ENCODE measurements at regions not wholly inside any gene's neighbourhood (a gene's known extent, or its start where the extent isn't known, plus 50 kb on each side); places are given as distances from the start of the nearest gene placed in this dataset.
A peak's percentile ranks its signal among the peaks of the same experiment; 100 is the strongest.

DNA sequence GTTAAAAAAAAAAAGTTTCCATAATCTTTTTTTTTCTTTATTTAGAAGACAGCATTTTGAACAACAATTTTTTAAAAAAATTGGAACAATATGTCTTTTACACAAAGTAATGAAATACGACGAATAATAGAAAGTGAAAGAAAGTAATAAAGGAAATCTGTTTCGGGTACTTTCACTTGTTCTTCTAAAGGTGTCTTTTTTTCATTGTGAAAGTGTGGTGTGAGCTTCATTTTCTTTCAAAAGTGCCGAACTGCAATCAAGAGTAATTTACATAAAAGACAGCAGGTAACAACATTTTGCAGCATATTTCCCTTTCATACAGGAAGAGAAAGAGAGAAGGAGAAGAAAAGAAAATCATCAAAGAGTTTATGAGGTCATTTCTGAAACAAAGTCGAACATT lies 159.7 kb upstream of the CDH12 start:
- no TSS peak for BruUV-seq (replicated peaks)
- POLR2A ChIA-PET (ENCODE audit: low non-redundant PET), result no interaction called here
- intact Hi-C loops (cut with micrococcal nuclease; ENCODE audit: unreplicated experiment), result no loop called here
- Histone ChIP-seq H3K4me1 (ENCODE audit: insufficient read depth, low read length, poor library complexity, severe bottlenecking) (no peaks in the 10 kb centered on the region), H3K4me3 (ENCODE audit: low read depth, low read length, poor library complexity, severe bottlenecking) (peak overlapping the region; percentile 42), H3K27me3 (replicated peaks; ENCODE audit: insufficient read depth, low read depth, low read length, poor library complexity) (no peaks in the 10 kb centered on the region), H3K36me3 (ENCODE audit: insufficient read depth, low read length, poor library complexity, severe bottlenecking) (no peaks in the 10 kb centered on the region), H3K27ac (ENCODE audit: low read depth, low read length, poor library complexity, severe bottlenecking) (no peak overlapping the region), H3K9me3 (ENCODE audit: low read depth, low read length, poor library complexity, severe bottlenecking) (no peaks in the 10 kb centered on the region)
- CTCF ChIA-PET, result no interaction called here
- TF ChIP-seq, protein P1, sequence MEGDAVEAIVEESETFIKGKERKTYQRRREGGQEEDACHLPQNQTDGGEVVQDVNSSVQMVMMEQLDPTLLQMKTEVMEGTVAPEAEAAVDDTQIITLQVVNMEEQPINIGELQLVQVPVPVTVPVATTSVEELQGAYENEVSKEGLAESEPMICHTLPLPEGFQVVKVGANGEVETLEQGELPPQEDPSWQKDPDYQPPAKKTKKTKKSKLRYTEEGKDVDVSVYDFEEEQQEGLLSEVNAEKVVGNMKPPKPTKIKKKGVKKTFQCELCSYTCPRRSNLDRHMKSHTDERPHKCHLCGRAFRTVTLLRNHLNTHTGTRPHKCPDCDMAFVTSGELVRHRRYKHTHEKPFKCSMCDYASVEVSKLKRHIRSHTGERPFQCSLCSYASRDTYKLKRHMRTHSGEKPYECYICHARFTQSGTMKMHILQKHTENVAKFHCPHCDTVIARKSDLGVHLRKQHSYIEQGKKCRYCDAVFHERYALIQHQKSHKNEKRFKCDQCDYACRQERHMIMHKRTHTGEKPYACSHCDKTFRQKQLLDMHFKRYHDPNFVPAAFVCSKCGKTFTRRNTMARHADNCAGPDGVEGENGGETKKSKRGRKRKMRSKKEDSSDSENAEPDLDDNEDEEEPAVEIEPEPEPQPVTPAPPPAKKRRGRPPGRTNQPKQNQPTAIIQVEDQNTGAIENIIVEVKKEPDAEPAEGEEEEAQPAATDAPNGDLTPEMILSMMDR (conservative IDR thresholded peaks at IDR 0.05; ENCODE audit: low read depth, low read length), result no peak
- no peak for TF ChIP-seq EZH2 (IDR thresholded peaks at IDR 0.05; ENCODE audit: borderline replicate concordance, low read depth, low read length, poor library complexity, severe bottlenecking)
- no peak for DNase-seq (ENCODE audit: low spot score)

DNA sequence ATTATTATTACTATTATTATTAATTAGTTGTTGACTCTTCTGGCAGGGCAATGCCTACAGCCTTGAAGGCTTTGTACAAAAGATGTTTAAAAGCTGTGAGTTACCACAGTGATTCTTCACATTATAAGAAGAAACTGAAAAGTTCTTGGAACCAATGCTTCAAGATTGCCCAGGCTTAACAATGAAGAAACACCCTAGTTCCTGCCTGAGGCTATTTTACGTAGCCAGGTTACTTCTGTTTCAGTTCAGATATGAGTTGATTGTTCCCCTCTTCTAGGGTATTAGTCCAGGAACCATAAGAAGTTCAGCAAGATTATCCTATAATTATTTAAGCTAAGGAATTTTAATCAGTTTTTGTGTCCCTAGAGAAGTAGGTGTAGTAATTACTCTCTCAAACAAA lies 154.6 kb upstream of the CDH12 start:
- Histone ChIP-seq H3K9me3 (ENCODE audit: low read depth, low read length, poor library complexity, severe bottlenecking) (no peaks in the 10 kb centered on the region), H3K4me1 (ENCODE audit: insufficient read depth, low read length, poor library complexity, severe bottlenecking) (no peaks in the 10 kb centered on the region), H3K27me3 (replicated peaks; ENCODE audit: insufficient read depth, low read depth, low read length, poor library complexity) (no peaks in the 10 kb centered on the region), H3K27ac (ENCODE audit: low read depth, low read length, poor library complexity, severe bottlenecking) (no peak overlapping the region), H3K4me3 (ENCODE audit: low read depth, low read length, poor library complexity, severe bottlenecking) (no peak overlapping the region), H3K36me3 (ENCODE audit: insufficient read depth, low read length, poor library complexity, severe bottlenecking) (no peaks in the 10 kb centered on the region)
- intact Hi-C loops (cut with micrococcal nuclease; ENCODE audit: unreplicated experiment), result no loop called here
- TF ChIP-seq EZH2 (IDR thresholded peaks at IDR 0.05; ENCODE audit: borderline replicate concordance, low read depth, low read length, poor library complexity, severe bottlenecking), result no peak
- TF ChIP-seq, protein P1 (conservative IDR thresholded peaks at IDR 0.05; ENCODE audit: low read depth, low read length), result no peak
- ChIA-PET CTCF (no interaction called here), POLR2A (ENCODE audit: low non-redundant PET) (no interaction called here)
- DNase-seq (ENCODE audit: low spot score), result no peak
- no TSS peak for BruUV-seq (replicated peaks)

DNA sequence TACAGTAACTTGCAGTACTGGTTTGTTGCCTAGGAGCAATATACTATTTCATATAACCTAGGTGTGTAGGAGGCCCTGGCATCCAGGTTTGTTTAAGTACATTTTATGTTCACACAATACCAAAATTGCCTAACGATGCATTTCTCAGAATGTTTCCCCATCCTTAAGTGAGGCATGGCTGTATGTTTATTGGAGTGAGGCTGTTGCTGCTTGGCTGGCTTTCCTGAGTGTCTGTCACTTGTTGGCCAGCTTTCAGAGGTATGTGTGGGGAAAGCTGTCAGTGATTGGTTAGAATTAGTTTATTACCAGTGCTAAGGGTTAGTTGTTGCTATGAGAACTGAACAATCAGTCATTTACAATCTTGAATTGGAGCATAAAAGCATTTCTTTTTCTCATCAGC lies 154.1 kb upstream of the CDH12 start:
- no peaks in the 10 kb centered on the region for H3K4me1 ChIP-seq (ENCODE audit: insufficient read depth, low read length, poor library complexity, severe bottlenecking)
- H3K36me3 ChIP-seq (ENCODE audit: insufficient read depth, low read length, poor library complexity, severe bottlenecking), result no peaks in the 10 kb centered on the region
- no peak overlapping the region for H3K4me3 ChIP-seq (ENCODE audit: low read depth, low read length, poor library complexity, severe bottlenecking)
- no peak for DNase-seq (ENCODE audit: low spot score)
- no peaks in the 10 kb centered on the region for H3K9me3 ChIP-seq (ENCODE audit: low read depth, low read length, poor library complexity, severe bottlenecking)
- no TSS peak for BruUV-seq (replicated peaks)
- CTCF ChIA-PET, result no interaction called here
- intact Hi-C loops (cut with micrococcal nuclease; ENCODE audit: unreplicated experiment), result no loop called here
- no peak overlapping the region for H3K27ac ChIP-seq (ENCODE audit: low read depth, low read length, poor library complexity, severe bottlenecking)
- POLR2A ChIA-PET (ENCODE audit: low non-redundant PET), result no interaction called here
- no peak for TF ChIP-seq EZH2 (IDR thresholded peaks at IDR 0.05; ENCODE audit: borderline replicate concordance, low read depth, low read length, poor library complexity, severe bottlenecking)
- TF ChIP-seq, protein P1 (conservative IDR thresholded peaks at IDR 0.05; ENCODE audit: low read depth, low read length), result no peak
- no peaks in the 10 kb centered on the region for H3K27me3 ChIP-seq (replicated peaks; ENCODE audit: insufficient read depth, low read depth, low read length, poor library complexity)
